ENCODE measurements at regions not wholly inside any gene's neighbourhood (a gene's known extent, or its start where the extent isn't known, plus 50 kb on each side); places are given as distances from the start of the nearest gene placed in this dataset.
"Not testable (repeated sequence)": the region's sequence is repeated elsewhere in the genome, so short reads cannot be mapped to it uniquely, and the experiment has no call there.

GRCh38 chr4:148561467-148561866, 119.3 kb upstream of the NR3C2 start:
- H3K36me3 ChIP-seq (ENCODE audit: control insufficient read depth, insufficient read depth, low read length), result no peaks in the 10 kb centered on the region
- no peaks in the 10 kb centered on the region for H3K4me1 ChIP-seq (ENCODE audit: control insufficient read depth, insufficient read depth, low read length)
- H3K4me3 ChIP-seq (ENCODE audit: low read depth, low read length), result no peak overlapping the region
- no peaks in the 10 kb centered on the region for H3K9me3 ChIP-seq (ENCODE audit: control insufficient read depth, insufficient read depth, low read depth, low read length)
- no peak overlapping the region for H3K27ac ChIP-seq (ENCODE audit: low read depth, low read length)
- H3K9ac ChIP-seq (ENCODE audit: low read length), result no peak overlapping the region
- H3K27me3 ChIP-seq (ENCODE audit: control insufficient read depth, insufficient read depth, low read length), result no peaks in the 10 kb centered on the region

- Histone ChIP-seq H3K27ac (ENCODE audit: low read depth, low read length) (no peak overlapping the region), H3K9ac (ENCODE audit: low read length) (no peak overlapping the region), H3K4me1 (ENCODE audit: control insufficient read depth, insufficient read depth, low read length) (no peaks in the 10 kb centered on the region), H3K4me3 (ENCODE audit: low read depth, low read length) (no peak overlapping the region), H3K9me3 (ENCODE audit: control insufficient read depth, insufficient read depth, low read depth, low read length) (no peaks in the 10 kb centered on the region), H3K36me3 (ENCODE audit: control insufficient read depth, insufficient read depth, low read length) (no peaks in the 10 kb centered on the region), H3K27me3 (ENCODE audit: control insufficient read depth, insufficient read depth, low read length) (no peaks in the 10 kb centered on the region)
Observed at GRCh38 chr4:148557793-148558192, 115.6 kb upstream of the NR3C2 start.

- H3K9me3 ChIP-seq (ENCODE audit: control insufficient read depth, insufficient read depth, low read depth, low read length), result no peaks in the 10 kb centered on the region
- no peak overlapping the region for H3K27ac ChIP-seq (ENCODE audit: low read depth, low read length)
- H3K4me3 ChIP-seq (ENCODE audit: low read depth, low read length), result no peak overlapping the region
- H3K36me3 ChIP-seq (ENCODE audit: control insufficient read depth, insufficient read depth, low read length), result no peaks in the 10 kb centered on the region
- H3K27me3 ChIP-seq (ENCODE audit: control insufficient read depth, insufficient read depth, low read length), result no peaks in the 10 kb centered on the region
- H3K4me1 ChIP-seq (ENCODE audit: control insufficient read depth, insufficient read depth, low read length), result no peaks in the 10 kb centered on the region
- H3K9ac ChIP-seq (ENCODE audit: low read length), result no peak overlapping the region
Observed at GRCh38 chr4:148550788-148551187, 108.6 kb upstream of the NR3C2 start.

- H3K36me3 ChIP-seq (ENCODE audit: control insufficient read depth, insufficient read depth, low read length), result no peaks in the 10 kb centered on the region
- no peak overlapping the region for H3K27ac ChIP-seq (ENCODE audit: low read depth, low read length)
- no peaks in the 10 kb centered on the region for H3K27me3 ChIP-seq (ENCODE audit: control insufficient read depth, insufficient read depth, low read length)
- no peak overlapping the region for H3K9ac ChIP-seq (ENCODE audit: low read length)
- no peaks in the 10 kb centered on the region for H3K9me3 ChIP-seq (ENCODE audit: control insufficient read depth, insufficient read depth, low read depth, low read length)
- no peak overlapping the region for H3K4me3 ChIP-seq (ENCODE audit: low read depth, low read length)
- H3K4me1 ChIP-seq (ENCODE audit: control insufficient read depth, insufficient read depth, low read length), result no peaks in the 10 kb centered on the region
Observed at GRCh38 chr4:148542922-148543623, 100.9 kb upstream of the NR3C2 start.

- no peak overlapping the region for H3K27ac ChIP-seq (ENCODE audit: low read depth, low read length)
- no peak overlapping the region for H3K4me3 ChIP-seq (ENCODE audit: low read depth, low read length)
- H3K36me3 ChIP-seq (ENCODE audit: control insufficient read depth, insufficient read depth, low read length), result no peaks in the 10 kb centered on the region
Observed at GRCh38 chr4:148540622-148541326, 98.6 kb upstream of the NR3C2 start.

GRCh38 chr4:148539387-148539786, 97.2 kb upstream of the NR3C2 start:
- H3K4me1 ChIP-seq (ENCODE audit: control insufficient read depth, insufficient read depth, low read length), result no peaks in the 10 kb centered on the region
- H3K27ac ChIP-seq (ENCODE audit: low read depth, low read length), result no peak overlapping the region
- H3K9ac ChIP-seq (ENCODE audit: low read length), result no peak overlapping the region
- no peaks in the 10 kb centered on the region for H3K36me3 ChIP-seq (ENCODE audit: control insufficient read depth, insufficient read depth, low read length)
- H3K9me3 ChIP-seq (ENCODE audit: control insufficient read depth, insufficient read depth, low read depth, low read length), result no peaks in the 10 kb centered on the region
- no peaks in the 10 kb centered on the region for H3K27me3 ChIP-seq (ENCODE audit: control insufficient read depth, insufficient read depth, low read length)
- H3K4me3 ChIP-seq (ENCODE audit: low read depth, low read length), result no peak overlapping the region

More at GRCh38 chr4:148540622-148541326, 98.6 kb upstream of the NR3C2 start:
- Histone ChIP-seq H3K27me3 (ENCODE audit: control insufficient read depth, insufficient read depth, low read length) (no peaks in the 10 kb centered on the region), H3K9me3 (ENCODE audit: control insufficient read depth, insufficient read depth, low read depth, low read length) (no peaks in the 10 kb centered on the region), H3K9ac (ENCODE audit: low read length) (no peak overlapping the region), H3K4me1 (ENCODE audit: control insufficient read depth, insufficient read depth, low read length) (no peaks in the 10 kb centered on the region)

- H3K27ac ChIP-seq (ENCODE audit: low read depth, low read length); H3K4me1 ChIP-seq (ENCODE audit: control insufficient read depth, insufficient read depth, low read length); H3K4me3 ChIP-seq (ENCODE audit: low read depth, low read length); H3K9ac ChIP-seq (ENCODE audit: low read length); H3K36me3 ChIP-seq (ENCODE audit: control insufficient read depth, insufficient read depth, low read length); H3K27me3 ChIP-seq (ENCODE audit: control insufficient read depth, insufficient read depth, low read length); H3K9me3 ChIP-seq (ENCODE audit: control insufficient read depth, insufficient read depth, low read depth, low read length): not testable (repeated sequence)
Observed at GRCh38 chr4:148533851-148534250, 91.6 kb upstream of the NR3C2 start.

GRCh38 chr4:148530114-148530513, 87.9 kb upstream of the NR3C2 start:
- Histone ChIP-seq H3K4me1 (ENCODE audit: control insufficient read depth, insufficient read depth, low read length) (no peaks in the 10 kb centered on the region), H3K9ac (ENCODE audit: low read length) (no peak overlapping the region), H3K4me3 (ENCODE audit: low read depth, low read length) (no peak overlapping the region), H3K9me3 (ENCODE audit: control insufficient read depth, insufficient read depth, low read depth, low read length) (peaks cover 7% of the 10 kb centered on the region), H3K36me3 (ENCODE audit: control insufficient read depth, insufficient read depth, low read length) (no peaks in the 10 kb centered on the region), H3K27ac (ENCODE audit: low read depth, low read length) (no peak overlapping the region), H3K27me3 (ENCODE audit: control insufficient read depth, insufficient read depth, low read length) (no peaks in the 10 kb centered on the region)

- no peaks in the 10 kb centered on the region for H3K9me3 ChIP-seq (ENCODE audit: control insufficient read depth, insufficient read depth, low read depth, low read length)
- no peak overlapping the region for H3K9ac ChIP-seq (ENCODE audit: low read length)
- no peaks in the 10 kb centered on the region for H3K4me1 ChIP-seq (ENCODE audit: control insufficient read depth, insufficient read depth, low read length)
- no peaks in the 10 kb centered on the region for H3K27me3 ChIP-seq (ENCODE audit: control insufficient read depth, insufficient read depth, low read length)
- H3K4me3 ChIP-seq (ENCODE audit: low read depth, low read length), result no peak overlapping the region
- H3K27ac ChIP-seq (ENCODE audit: low read depth, low read length), result no peak overlapping the region
- no peaks in the 10 kb centered on the region for H3K36me3 ChIP-seq (ENCODE audit: control insufficient read depth, insufficient read depth, low read length)
Observed at GRCh38 chr4:148527571-148527970, 85.4 kb upstream of the NR3C2 start.

- Histone ChIP-seq H3K36me3 (ENCODE audit: control insufficient read depth, insufficient read depth, low read length) (no peaks in the 10 kb centered on the region), H3K27ac (ENCODE audit: low read depth, low read length) (no peak overlapping the region), H3K9ac (ENCODE audit: low read length) (no peak overlapping the region), H3K9me3 (ENCODE audit: control insufficient read depth, insufficient read depth, low read depth, low read length) (no peaks in the 10 kb centered on the region), H3K27me3 (ENCODE audit: control insufficient read depth, insufficient read depth, low read length) (no peaks in the 10 kb centered on the region), H3K4me3 (ENCODE audit: low read depth, low read length) (no peak overlapping the region), H3K4me1 (ENCODE audit: control insufficient read depth, insufficient read depth, low read length) (no peaks in the 10 kb centered on the region)
Observed at GRCh38 chr4:148522995-148523394, 80.8 kb upstream of the NR3C2 start.

GRCh38 chr4:148515248-148515647, 73.0 kb upstream of the NR3C2 start:
- Histone ChIP-seq H3K4me1 (ENCODE audit: control insufficient read depth, insufficient read depth, low read length) (no peaks in the 10 kb centered on the region), H3K36me3 (ENCODE audit: control insufficient read depth, insufficient read depth, low read length) (no peaks in the 10 kb centered on the region), H3K9me3 (ENCODE audit: control insufficient read depth, insufficient read depth, low read depth, low read length) (no peaks in the 10 kb centered on the region), H3K9ac (ENCODE audit: low read length) (no peak overlapping the region), H3K27ac (ENCODE audit: low read depth, low read length) (no peak overlapping the region), H3K4me3 (ENCODE audit: low read depth, low read length) (no peak overlapping the region), H3K27me3 (ENCODE audit: control insufficient read depth, insufficient read depth, low read length) (no peaks in the 10 kb centered on the region)

All from HUES6 (cell line).